MCF 10A (cell line): ENCODE measurements at regions not wholly inside any gene's neighbourhood (a gene's known extent, or its start where the extent isn't known, plus 50 kb on each side); places are given as distances from the start of the nearest gene placed in this dataset.

Experiments
- BruUV-seq: library from RNA; stranded (reverse); fragments of 400-500 nt; replicated peaks from 2 replicates; lab custom pipeline; 2021; lab: Mats Ljungman, UMichigan
- CTCF ChIA-PET: fragments of 300-600 bp; sonication (Branson Sonifier 250); formaldehyde crosslinking; extraction: SDS; loops from one replicate; lab custom pipeline; 2021; ENCODE audit warnings: antibody characterized with exemption, inconsistent platforms; lab: Yijun Ruan, JAX
- POLR2A ChIA-PET: fragments of 300-600, 350-650 bp; sonication (Branson Sonifier 250); formaldehyde crosslinking; extraction: SDS; loops from one replicate; lab custom pipeline; 2020; ENCODE audit warnings: antibody characterized with exemption, inconsistent platforms; lab: Yijun Ruan, JAX
- DNase-seq: peaks from one replicate; pipeline ENCODE4 v3.0.0-alpha.2; 2018; ENCODE audit not compliant: unreplicated experiment
- H3K27ac Mint-ChIP-seq: one replicate; pipeline ENCODE4 v1.8.0; 2022; ENCODE audit warnings: mild to moderate bottlenecking, low read depth, mixed read lengths; ENCODE audit not compliant: unreplicated experiment
- H3K27me3 Mint-ChIP-seq: one replicate; pipeline ENCODE4 v1.8.0; 2022; ENCODE audit warnings: mixed read lengths; ENCODE audit not compliant: insufficient read depth, unreplicated experiment
- H3K36me3 Mint-ChIP-seq: one replicate; pipeline ENCODE4 v1.8.0; 2022; ENCODE audit warnings: mild to moderate bottlenecking, moderate library complexity, mixed read lengths; ENCODE audit not compliant: insufficient read depth, unreplicated experiment
- H3K4me1 Mint-ChIP-seq: one replicate; pipeline ENCODE4 v1.8.0; 2022; ENCODE audit warnings: mixed read lengths; ENCODE audit not compliant: insufficient read depth, unreplicated experiment
- H3K4me3 Mint-ChIP-seq: one replicate; pipeline ENCODE4 v1.8.0; 2022; ENCODE audit warnings: mild to moderate bottlenecking, moderate library complexity, mixed read lengths; ENCODE audit not compliant: unreplicated experiment
- H3K9me3 Mint-ChIP-seq: one replicate; pipeline ENCODE4 v1.8.0; 2022; ENCODE audit warnings: mixed read lengths; ENCODE audit not compliant: unreplicated experiment
- intact Hi-C: fragments of 100-400 bp; cut with micrococcal nuclease; formaldehyde crosslinking; loops from 2 replicates; pipeline ENCODE4 v1.14.1; 2022
- TF ChIP-seq, protein P1 (sequence below): fragments of 200-600 bp; IDR thresholded peaks from one replicate; pipeline ENCODE4 v1.8.0; 2022; ENCODE audit warnings: antibody characterized with exemption, mild to moderate bottlenecking; ENCODE audit not compliant: unreplicated experiment

DNA sequence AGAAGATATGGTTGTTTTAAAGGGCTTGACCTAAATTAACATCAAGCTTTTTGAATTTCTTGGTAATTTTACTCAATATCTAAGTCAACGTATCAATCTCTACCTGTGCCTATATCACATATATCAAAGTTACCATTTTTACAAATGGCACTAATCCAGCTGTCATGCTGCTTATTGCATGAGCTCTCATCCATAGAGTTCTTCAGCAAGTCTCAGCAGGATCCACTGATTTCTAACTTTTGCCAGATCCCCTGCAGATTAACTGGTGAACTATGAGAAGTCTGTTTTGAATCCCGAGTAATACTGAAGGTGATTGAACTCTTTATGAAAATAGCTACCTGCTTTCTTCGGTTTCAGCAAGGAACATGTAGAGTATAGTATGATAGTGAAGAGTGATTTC is 1239.8 kb upstream of the ACO1 start:
- ChIA-PET POLR2A (interaction anchor here (1.0 kb wide), 1 partner anchor 17 kb away, joined by 3 read pairs; no protein-coding TSS in a partner anchor), CTCF (interaction anchor here (0.6 to 1.2 kb wide), 3 partner anchors 11 to 108 kb away, joined by 3 to 4 read pairs (median 3); no protein-coding TSS in a partner anchor)
- Mint-ChIP-seq H3K4me3 (no peak overlapping the region), H3K9me3 (no peaks in the 10 kb centered on the region), H3K4me1 (no peaks in the 10 kb centered on the region), H3K27ac (no peak overlapping the region), H3K27me3 (no peaks in the 10 kb centered on the region), H3K36me3 (no peaks in the 10 kb centered on the region)
- DNase-seq, result no peak
- intact Hi-C loops, result no loop called here
- TF ChIP-seq, protein P1, sequence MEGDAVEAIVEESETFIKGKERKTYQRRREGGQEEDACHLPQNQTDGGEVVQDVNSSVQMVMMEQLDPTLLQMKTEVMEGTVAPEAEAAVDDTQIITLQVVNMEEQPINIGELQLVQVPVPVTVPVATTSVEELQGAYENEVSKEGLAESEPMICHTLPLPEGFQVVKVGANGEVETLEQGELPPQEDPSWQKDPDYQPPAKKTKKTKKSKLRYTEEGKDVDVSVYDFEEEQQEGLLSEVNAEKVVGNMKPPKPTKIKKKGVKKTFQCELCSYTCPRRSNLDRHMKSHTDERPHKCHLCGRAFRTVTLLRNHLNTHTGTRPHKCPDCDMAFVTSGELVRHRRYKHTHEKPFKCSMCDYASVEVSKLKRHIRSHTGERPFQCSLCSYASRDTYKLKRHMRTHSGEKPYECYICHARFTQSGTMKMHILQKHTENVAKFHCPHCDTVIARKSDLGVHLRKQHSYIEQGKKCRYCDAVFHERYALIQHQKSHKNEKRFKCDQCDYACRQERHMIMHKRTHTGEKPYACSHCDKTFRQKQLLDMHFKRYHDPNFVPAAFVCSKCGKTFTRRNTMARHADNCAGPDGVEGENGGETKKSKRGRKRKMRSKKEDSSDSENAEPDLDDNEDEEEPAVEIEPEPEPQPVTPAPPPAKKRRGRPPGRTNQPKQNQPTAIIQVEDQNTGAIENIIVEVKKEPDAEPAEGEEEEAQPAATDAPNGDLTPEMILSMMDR, result no peak
- no TSS peak for BruUV-seq

DNA sequence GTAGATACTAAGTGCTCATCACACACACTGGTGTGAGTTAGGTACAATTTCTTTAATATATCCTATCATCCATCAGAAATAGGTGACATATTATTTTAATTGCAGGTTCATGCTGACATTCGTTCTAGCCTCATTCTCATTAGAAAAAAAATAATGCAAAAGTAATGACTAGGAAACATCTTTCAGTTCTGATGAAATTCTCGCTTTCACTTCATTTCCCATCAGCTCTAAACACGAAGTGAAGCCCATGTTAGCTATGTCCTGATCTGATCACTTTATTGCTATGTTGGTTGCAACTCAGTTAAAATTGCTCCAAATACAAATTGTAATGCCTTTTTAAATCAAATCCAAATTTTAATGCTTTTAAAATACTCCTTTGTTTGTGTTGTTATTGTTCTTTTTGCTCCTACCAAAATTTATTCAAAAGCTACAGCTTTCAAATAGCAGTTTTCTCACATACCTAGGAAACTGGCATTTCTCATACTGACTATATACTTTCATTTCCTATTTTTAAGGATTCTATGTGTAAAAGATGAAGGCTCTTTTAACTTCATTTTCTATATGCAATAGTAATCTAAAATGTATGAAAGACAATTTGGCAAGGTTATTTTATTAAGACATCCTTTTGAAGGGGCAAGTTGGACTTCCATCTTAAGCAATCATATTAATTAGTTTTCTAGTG is 1237.8 kb upstream of the ACO1 start:
- no peak for DNase-seq
- Mint-ChIP-seq H3K36me3 (no peaks in the 10 kb centered on the region), H3K9me3 (no peaks in the 10 kb centered on the region), H3K4me1 (no peaks in the 10 kb centered on the region), H3K4me3 (no peak overlapping the region), H3K27ac (no peak overlapping the region), H3K27me3 (no peaks in the 10 kb centered on the region)
- BruUV-seq, result no TSS peak
- TF ChIP-seq, protein P1, result no peak
- ChIA-PET POLR2A (no interaction called here), CTCF (no interaction called here)
- intact Hi-C loops, result no loop called here

DNA sequence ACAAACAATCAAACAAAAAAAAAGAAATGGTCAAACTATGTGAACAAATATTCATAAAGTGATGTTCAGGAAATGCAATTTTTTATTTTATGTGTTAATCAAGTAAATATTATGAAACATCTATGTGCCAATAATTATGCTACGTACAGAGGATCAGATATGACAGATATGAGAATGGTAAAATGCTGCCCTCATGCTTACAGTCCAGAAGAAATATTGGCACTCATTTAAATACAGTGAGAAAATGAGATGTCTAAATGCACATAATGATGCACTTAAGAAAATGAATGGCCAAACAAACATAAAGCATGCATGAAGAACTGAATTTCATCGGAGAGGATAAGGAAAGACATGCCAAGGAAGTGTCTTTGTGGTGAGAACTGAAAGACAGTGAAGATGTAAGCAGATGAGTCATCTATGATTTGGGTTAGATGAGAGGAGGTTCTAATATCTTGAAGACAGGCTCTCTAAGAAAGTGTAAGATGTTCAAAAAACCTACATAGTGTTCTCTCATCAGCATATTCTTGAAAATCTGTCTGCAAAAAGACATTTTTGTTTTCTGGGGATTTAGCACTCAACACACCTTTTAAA is 1231.1 kb upstream of the ACO1 start:
- no peaks in the 10 kb centered on the region for H3K27me3 Mint-ChIP-seq
- intact Hi-C loops, result no loop called here
- peaks cover 10% of the 10 kb centered on the region for H3K4me1 Mint-ChIP-seq
- no peak overlapping the region for H3K27ac Mint-ChIP-seq
- H3K36me3 Mint-ChIP-seq, result no peaks in the 10 kb centered on the region
- BruUV-seq, result no TSS peak
- TF ChIP-seq, protein P1, result no peak
- no peak overlapping the region for H3K4me3 Mint-ChIP-seq
- DNase-seq, result peak; percentile 21
- POLR2A ChIA-PET, result no interaction called here
- CTCF ChIA-PET, result no interaction called here
- H3K9me3 Mint-ChIP-seq, result no peaks in the 10 kb centered on the region

DNA sequence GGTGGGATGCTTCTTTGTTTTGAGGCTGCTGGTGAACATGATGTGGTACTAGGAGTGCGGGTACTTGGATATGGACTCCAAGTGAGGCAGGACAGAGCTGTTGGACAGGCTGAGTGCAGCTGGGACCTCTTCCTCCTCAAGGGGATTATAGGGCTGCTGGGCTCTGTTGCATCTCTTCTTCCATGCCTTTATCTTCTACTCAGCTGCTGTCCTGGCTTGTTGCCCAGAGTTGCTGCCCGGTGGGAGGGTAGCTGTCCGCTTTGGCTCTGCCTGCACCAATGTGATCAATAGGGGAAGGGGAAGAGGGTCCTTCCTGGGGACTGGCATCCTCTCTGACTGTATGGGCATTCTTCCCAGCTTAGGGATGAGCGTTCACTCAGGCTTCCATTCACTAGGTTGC is 1217.9 kb upstream of the ACO1 start:
- H3K4me1 Mint-ChIP-seq, result peaks cover 10% of the 10 kb centered on the region
- no peak overlapping the region for H3K27ac Mint-ChIP-seq
- ChIA-PET CTCF (interaction anchor here (1.0 to 1.7 kb wide), 2 partner anchors 26 to 633 kb away, joined by 3 read pairs; no protein-coding TSS in a partner anchor), POLR2A (no interaction called here)
- TF ChIP-seq, protein P1, result no peak
- H3K36me3 Mint-ChIP-seq, result no peaks in the 10 kb centered on the region
- intact Hi-C loops, result no loop called here
- DNase-seq, result no peak
- no peaks in the 10 kb centered on the region for H3K9me3 Mint-ChIP-seq
- BruUV-seq, result no TSS peak
- H3K4me3 Mint-ChIP-seq, result no peak overlapping the region
- no peaks in the 10 kb centered on the region for H3K27me3 Mint-ChIP-seq
